ENCODE measurements at regions not wholly inside any gene's neighbourhood (a gene's known extent, or its start where the extent isn't known, plus 50 kb on each side); places are given as distances from the start of the nearest gene placed in this dataset.
A peak's percentile ranks its signal among the peaks of the same experiment; 100 is the strongest.
"Not testable (repeated sequence)": the region's sequence is repeated elsewhere in the genome, so short reads cannot be mapped to it uniquely, and the experiment has no call there.

GRCh38 chr3:59506191-59506590, 456.4 kb upstream of the CFAP20DC start:
- no peak for DNase-seq (ENCODE audit: low read depth in 4 of 4, low spot score in 1 of 4)

GRCh38 chr3:59503441-59503840, 453.6 kb upstream of the CFAP20DC start:
- no peak for DNase-seq (ENCODE audit: low read depth in 4 of 4, low spot score in 1 of 4)

GRCh38 chr3:59502806-59503205, 453.0 kb upstream of the CFAP20DC start:
- peak; percentile 3 to 29 (median 10) for DNase-seq (ENCODE audit: low read depth in 4 of 4, low spot score in 1 of 4)

GRCh38 chr3:59499954-59500353, 450.1 kb upstream of the CFAP20DC start:
- DNase-seq (ENCODE audit: low read depth in 4 of 4, low spot score in 1 of 4): no peak

GRCh38 chr3:59499000-59499399, 449.2 kb upstream of the CFAP20DC start:
- no peak for DNase-seq (ENCODE audit: low read depth in 4 of 4, low spot score in 1 of 4)

GRCh38 chr3:59496250-59496649, 446.4 kb upstream of the CFAP20DC start:
- no peak for DNase-seq (ENCODE audit: low read depth in 4 of 4, low spot score in 1 of 4)

GRCh38 chr3:59494969-59495368, 445.1 kb upstream of the CFAP20DC start:
- DNase-seq (ENCODE audit: low read depth in 4 of 4, low spot score in 1 of 4): not testable (repeated sequence)

- DNase-seq (ENCODE audit: low read depth in 4 of 4, low spot score in 1 of 4): no peak
Measured at GRCh38 chr3:59486520-59486919, 436.7 kb upstream of the CFAP20DC start.

GRCh38 chr3:59483191-59483590, 433.4 kb upstream of the CFAP20DC start:
- no peak for DNase-seq (ENCODE audit: low read depth in 4 of 4, low spot score in 1 of 4)

- DNase-seq (ENCODE audit: low read depth in 4 of 4, low spot score in 1 of 4): no peak
Measured at GRCh38 chr3:59482684-59483083, 432.9 kb upstream of the CFAP20DC start.

GRCh38 chr3:59481776-59482400, 432.1 kb upstream of the CFAP20DC start:
- DNase-seq (ENCODE audit: low read depth in 4 of 4, low spot score in 1 of 4): no peak

GRCh38 chr3:59480486-59480995, 430.7 kb upstream of the CFAP20DC start:
- no peak for DNase-seq (ENCODE audit: low read depth in 4 of 4, low spot score in 1 of 4)

- DNase-seq (ENCODE audit: low read depth in 4 of 4, low spot score in 1 of 4): no peak
Measured at GRCh38 chr3:59473636-59474035, 423.8 kb upstream of the CFAP20DC start.

- DNase-seq (ENCODE audit: low read depth in 4 of 4, low spot score in 1 of 4): no peak
Measured at GRCh38 chr3:59472541-59472940, 422.7 kb upstream of the CFAP20DC start.

GRCh38 chr3:59469948-59470723, 420.3 kb upstream of the CFAP20DC start:
- DNase-seq (ENCODE audit: low read depth in 4 of 4, low spot score in 1 of 4): no peak

- no peak for DNase-seq (ENCODE audit: low read depth in 4 of 4, low spot score in 1 of 4)
Measured at GRCh38 chr3:59467476-59467875, 417.7 kb upstream of the CFAP20DC start.

GRCh38 chr3:59464187-59464586, 414.4 kb upstream of the CFAP20DC start:
- no peak for DNase-seq (ENCODE audit: low read depth in 4 of 4, low spot score in 1 of 4)

GRCh38 chr3:59463253-59463652, 413.4 kb upstream of the CFAP20DC start:
- DNase-seq (ENCODE audit: low read depth in 4 of 4, low spot score in 1 of 4): no peak

GRCh38 chr3:59460068-59460467, 410.2 kb upstream of the CFAP20DC start:
- DNase-seq (ENCODE audit: low read depth in 4 of 4, low spot score in 1 of 4): no peak

GRCh38 chr3:59456852-59457485, 407.1 kb upstream of the CFAP20DC start:
- DNase-seq (ENCODE audit: low read depth in 4 of 4, low spot score in 1 of 4): peak in 1 of 4 experiments; percentile 32

- DNase-seq (ENCODE audit: low read depth in 4 of 4, low spot score in 1 of 4): no peak
Measured at GRCh38 chr3:59451800-59452746, 402.2 kb upstream of the CFAP20DC start.
